ENCODE measurements at regions not wholly inside any gene's neighbourhood (a gene's known extent, or its start where the extent isn't known, plus 50 kb on each side); places are given as distances from the start of the nearest gene placed in this dataset.
A peak's percentile ranks its signal among the peaks of the same experiment; 100 is the strongest.

DNA sequence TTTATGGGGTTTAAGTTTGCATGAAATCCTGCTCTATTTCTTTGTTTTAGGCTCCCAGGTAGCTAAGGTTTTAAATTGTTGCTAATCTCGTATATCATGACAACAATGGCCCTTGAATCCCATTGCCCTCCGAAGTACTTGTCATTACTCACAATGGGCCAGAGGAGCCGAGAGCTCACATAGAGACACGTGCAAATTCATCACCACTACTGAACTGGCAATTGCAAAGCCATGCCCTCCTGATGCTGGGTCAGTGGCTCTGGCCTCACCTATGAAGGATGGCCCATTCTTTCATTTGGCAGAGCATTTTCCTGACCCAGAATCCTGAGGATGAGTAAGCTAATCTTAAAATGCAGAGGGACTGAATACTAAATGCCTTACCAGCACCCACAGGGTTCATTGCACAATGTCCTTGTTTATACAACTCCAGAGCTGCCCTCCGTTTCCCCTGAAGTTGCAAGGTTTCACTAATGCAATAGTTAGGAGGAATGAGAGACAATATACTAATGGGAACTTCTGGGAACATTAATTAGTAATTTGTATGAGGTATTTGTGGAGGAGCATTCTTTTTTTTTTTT lies 71.6 kb upstream of the GAREM1 start:
- DNase-seq = no peak

DNA sequence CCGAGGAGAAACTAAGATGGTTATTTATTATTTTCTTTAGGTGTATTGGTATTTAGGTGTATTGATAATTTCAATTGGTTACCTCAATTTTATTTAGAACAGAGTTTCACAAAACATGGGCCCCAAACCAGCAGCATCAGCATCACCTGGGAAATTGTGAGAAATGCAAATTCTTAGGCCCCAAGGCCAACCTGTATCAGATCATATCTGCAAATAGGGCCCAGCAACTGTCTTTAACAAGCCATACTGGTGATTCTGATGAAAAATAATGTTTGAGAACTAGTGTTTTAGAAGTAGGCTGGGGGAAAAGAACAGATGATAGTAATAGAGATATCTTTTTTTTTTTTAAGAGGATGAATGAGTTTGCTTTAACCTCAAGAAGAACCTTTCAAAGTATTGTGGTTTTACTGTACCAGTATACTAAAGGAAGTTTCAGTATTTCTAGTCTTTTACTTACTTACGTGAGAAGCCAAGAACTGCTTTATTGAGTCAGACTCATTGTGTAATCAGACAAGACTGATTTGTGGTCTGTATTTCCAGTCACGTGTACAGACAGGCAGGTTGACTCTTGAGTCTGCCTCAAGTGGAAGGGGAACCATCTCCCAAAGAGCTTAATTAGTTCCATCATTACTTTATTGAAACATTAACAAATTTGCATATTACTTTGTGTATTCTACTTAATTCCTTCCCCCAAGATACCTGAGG lies 60.4 kb upstream of the GAREM1 start:
- peak in 1 of 2 donors; percentile 5 for DNase-seq

- no peak for DNase-seq
Measured at GRCh38 chr18:32529722-32530420, 59.2 kb upstream of the GAREM1 start.

DNA sequence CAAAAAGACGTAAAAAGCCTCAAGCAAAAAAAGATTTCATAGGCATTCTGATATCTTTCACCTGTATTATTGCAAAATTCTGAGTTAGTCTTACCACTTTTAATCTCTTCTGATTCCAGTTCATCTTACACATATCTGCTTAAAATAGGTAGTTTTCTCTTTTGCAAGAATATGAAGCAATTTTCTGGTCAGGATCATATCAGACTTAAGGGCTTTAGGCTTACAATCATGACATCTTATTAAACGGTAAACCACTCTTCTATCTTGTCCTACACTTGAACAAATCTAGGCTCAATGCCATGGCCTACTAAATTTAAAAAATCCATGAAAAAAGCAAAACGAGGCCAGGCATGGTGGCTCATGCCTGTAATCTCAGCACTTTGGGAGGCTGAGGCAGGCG lies 50.1 kb upstream of the GAREM1 start:
- DNase-seq = no peak

All from activated CD4-positive, alpha-beta T cell treated with anti-CD3 and anti-CD28 coated beads for 4 hours (primary cell).